Sigmoid colon (tissue), 4 donors: ENCODE measurements at regions not wholly inside any gene's neighbourhood (a gene's known extent, or its start where the extent isn't known, plus 50 kb on each side); places are given as distances from the start of the nearest gene placed in this dataset.

Experiments used
- EP300 ChIP-seq, 4 donors: sonication (generic); formaldehyde crosslinking; IDR thresholded peaks; one replicate each; pipeline ENCODE4 v1.6.1; 2017; ENCODE audit warnings: antibody characterized with exemption in 4 of 4
- POLR2A ChIP-seq, 2 donors: fragments of 450-650 bp; IDR thresholded peaks; one replicate each; pipeline ENCODE4 v1.6.1; 2016; ENCODE audit warnings: antibody characterized with exemption in 2 of 2, mild to moderate bottlenecking in 2 of 2, moderate library complexity in 2 of 2
- POLR2AphosphoS5 ChIP-seq, 4 donors: sonication (generic); formaldehyde crosslinking; IDR thresholded peaks; one replicate each; pipeline ENCODE4 v1.6.1; 2017; ENCODE audit warnings: antibody characterized with exemption in 4 of 4
- TF ChIP-seq, protein P1 (sequence below), 4 experiments: fragments of 450-650 bp in 3 of 4; fragments of 200-600 bp in 1 of 4; IDR thresholded peaks; one replicate each; pipeline ENCODE4 v1.5.1; 2016 to 2019; ENCODE audit warnings: antibody characterized with exemption in 4 of 4, mild to moderate bottlenecking in 3 of 4, moderate library complexity in 2 of 4

DNA sequence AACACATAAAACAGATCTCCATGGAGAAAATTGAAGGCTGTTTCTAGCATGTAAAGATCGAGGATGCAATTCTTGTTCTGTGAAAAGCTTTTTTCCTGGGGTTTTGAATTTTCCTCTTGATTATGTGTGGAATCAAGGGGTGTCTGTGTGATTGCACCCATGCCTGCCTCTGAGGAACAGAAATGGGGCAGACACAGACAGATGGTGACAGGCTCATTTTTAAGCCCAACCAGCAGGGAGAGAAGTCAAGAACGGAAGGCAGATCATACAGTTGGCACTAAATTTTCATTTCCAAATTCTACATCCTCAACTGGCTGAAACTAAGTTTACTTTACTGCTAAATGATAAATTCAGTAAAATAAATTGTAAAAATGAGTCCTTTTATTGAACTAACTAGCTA is 1037.7 kb upstream of the KLHL29 start:
- no peak for TF ChIP-seq POLR2A (IDR thresholded peaks at IDR 0.05)
- TF ChIP-seq, protein P1, sequence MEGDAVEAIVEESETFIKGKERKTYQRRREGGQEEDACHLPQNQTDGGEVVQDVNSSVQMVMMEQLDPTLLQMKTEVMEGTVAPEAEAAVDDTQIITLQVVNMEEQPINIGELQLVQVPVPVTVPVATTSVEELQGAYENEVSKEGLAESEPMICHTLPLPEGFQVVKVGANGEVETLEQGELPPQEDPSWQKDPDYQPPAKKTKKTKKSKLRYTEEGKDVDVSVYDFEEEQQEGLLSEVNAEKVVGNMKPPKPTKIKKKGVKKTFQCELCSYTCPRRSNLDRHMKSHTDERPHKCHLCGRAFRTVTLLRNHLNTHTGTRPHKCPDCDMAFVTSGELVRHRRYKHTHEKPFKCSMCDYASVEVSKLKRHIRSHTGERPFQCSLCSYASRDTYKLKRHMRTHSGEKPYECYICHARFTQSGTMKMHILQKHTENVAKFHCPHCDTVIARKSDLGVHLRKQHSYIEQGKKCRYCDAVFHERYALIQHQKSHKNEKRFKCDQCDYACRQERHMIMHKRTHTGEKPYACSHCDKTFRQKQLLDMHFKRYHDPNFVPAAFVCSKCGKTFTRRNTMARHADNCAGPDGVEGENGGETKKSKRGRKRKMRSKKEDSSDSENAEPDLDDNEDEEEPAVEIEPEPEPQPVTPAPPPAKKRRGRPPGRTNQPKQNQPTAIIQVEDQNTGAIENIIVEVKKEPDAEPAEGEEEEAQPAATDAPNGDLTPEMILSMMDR (IDR thresholded peaks at IDR 0.05): no peak
- no peak for TF ChIP-seq POLR2AphosphoS5 (IDR thresholded peaks at IDR 0.05)
- no peak for TF ChIP-seq EP300 (IDR thresholded peaks at IDR 0.05)
